ENCODE measurements at regions not wholly inside any gene's neighbourhood (a gene's known extent, or its start where the extent isn't known, plus 50 kb on each side); places are given as distances from the start of the nearest gene placed in this dataset.

- Mint-ChIP-seq H3K9me3 (no peaks in the 10 kb centered on the region), H3K27ac (no peak overlapping the region), H3K36me3 (no peaks in the 10 kb centered on the region), H3K27me3 (ENCODE audit: low read depth) (no peaks in the 10 kb centered on the region), H3K4me3 (no peak overlapping the region), H3K4me1 (peaks cover 15% of the 10 kb centered on the region)
- TF ChIP-seq ZBTB21 (CRISPR knock-in tag; IDR thresholded peaks at IDR 0.05; ENCODE audit: borderline replicate concordance) (no peak), HMGXB4 (CRISPR knock-in tag; IDR thresholded peaks at IDR 0.05) (no peak), EMX1 (CRISPR knock-in tag; IDR thresholded peaks at IDR 0.05) (no peak), FOXP1 (CRISPR knock-in tag; IDR thresholded peaks at IDR 0.05; ENCODE audit: borderline replicate concordance) (no peak), ZNF232 (CRISPR knock-in tag; IDR thresholded peaks at IDR 0.05) (no peak), ZNF121 (CRISPR knock-in tag; IDR thresholded peaks at IDR 0.05) (no peak), IRF2 (CRISPR knock-in tag; IDR thresholded peaks at IDR 0.05; ENCODE audit: borderline replicate concordance, low read depth) (no peak), ZSCAN18 (CRISPR knock-in tag; IDR thresholded peaks at IDR 0.05) (no peak), CTCF (IDR thresholded peaks at IDR 0.05) (no peak), PRRX2 (CRISPR knock-in tag; IDR thresholded peaks at IDR 0.05) (no peak)
- TF ChIP-seq, protein P1, sequence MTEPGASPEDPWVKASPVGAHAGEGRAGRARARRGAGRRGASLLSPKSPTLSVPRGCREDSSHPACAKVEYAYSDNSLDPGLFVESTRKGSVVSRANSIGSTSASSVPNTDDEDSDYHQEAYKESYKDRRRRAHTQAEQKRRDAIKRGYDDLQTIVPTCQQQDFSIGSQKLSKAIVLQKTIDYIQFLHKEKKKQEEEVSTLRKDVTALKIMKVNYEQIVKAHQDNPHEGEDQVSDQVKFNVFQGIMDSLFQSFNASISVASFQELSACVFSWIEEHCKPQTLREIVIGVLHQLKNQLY (CRISPR knock-in tag; IDR thresholded peaks at IDR 0.05) = no peak
- TF ChIP-seq, protein P2, sequence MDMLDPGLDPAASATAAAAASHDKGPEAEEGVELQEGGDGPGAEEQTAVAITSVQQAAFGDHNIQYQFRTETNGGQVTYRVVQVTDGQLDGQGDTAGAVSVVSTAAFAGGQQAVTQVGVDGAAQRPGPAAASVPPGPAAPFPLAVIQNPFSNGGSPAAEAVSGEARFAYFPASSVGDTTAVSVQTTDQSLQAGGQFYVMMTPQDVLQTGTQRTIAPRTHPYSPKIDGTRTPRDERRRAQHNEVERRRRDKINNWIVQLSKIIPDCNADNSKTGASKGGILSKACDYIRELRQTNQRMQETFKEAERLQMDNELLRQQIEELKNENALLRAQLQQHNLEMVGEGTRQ (CRISPR knock-in tag; IDR thresholded peaks at IDR 0.05) = no peak
- ATAC-seq (no peak), DNase-seq (ENCODE audit: low spot score) (no peak)
- CTCF ChIA-PET = interaction anchor here (0.6 to 3.5 kb wide), 49 partner anchors 8 to 351 kb away, joined by 3 to 58 read pairs (median 5); no protein-coding TSS in a partner anchor
- POLR2A ChIA-PET = no interaction called here
Observed at GRCh38 chr18:76657911-76658470, 162.9 kb upstream of the ZNF516 start.

- no peak for DNase-seq (ENCODE audit: low spot score)
- CTCF ChIA-PET = interaction anchor here (0.6 to 3.5 kb wide), 17 partner anchors 10 to 276 kb away, joined by 3 to 58 read pairs (median 8); partner anchors contain the start of gene ZNF516
- Mint-ChIP-seq H3K9me3 (no peaks in the 10 kb centered on the region), H3K4me3 (no peak overlapping the region), H3K36me3 (no peaks in the 10 kb centered on the region), H3K27me3 (ENCODE audit: low read depth) (no peaks in the 10 kb centered on the region), H3K27ac (no peak overlapping the region), H3K4me1 (peaks cover 15% of the 10 kb centered on the region)
- ATAC-seq = peak; percentile 29; the same call in 1 of the 2 replicates
- POLR2A ChIA-PET = interaction anchor here (0.5 to 0.7 kb wide), 2 partner anchors 22 to 46 kb away, joined by 3 read pairs; no protein-coding TSS in a partner anchor
- TF ChIP-seq MXD4 (CRISPR knock-in tag; IDR thresholded peaks at IDR 0.05; ENCODE audit: borderline replicate concordance) = no peak
- TF ChIP-seq, protein P3, sequence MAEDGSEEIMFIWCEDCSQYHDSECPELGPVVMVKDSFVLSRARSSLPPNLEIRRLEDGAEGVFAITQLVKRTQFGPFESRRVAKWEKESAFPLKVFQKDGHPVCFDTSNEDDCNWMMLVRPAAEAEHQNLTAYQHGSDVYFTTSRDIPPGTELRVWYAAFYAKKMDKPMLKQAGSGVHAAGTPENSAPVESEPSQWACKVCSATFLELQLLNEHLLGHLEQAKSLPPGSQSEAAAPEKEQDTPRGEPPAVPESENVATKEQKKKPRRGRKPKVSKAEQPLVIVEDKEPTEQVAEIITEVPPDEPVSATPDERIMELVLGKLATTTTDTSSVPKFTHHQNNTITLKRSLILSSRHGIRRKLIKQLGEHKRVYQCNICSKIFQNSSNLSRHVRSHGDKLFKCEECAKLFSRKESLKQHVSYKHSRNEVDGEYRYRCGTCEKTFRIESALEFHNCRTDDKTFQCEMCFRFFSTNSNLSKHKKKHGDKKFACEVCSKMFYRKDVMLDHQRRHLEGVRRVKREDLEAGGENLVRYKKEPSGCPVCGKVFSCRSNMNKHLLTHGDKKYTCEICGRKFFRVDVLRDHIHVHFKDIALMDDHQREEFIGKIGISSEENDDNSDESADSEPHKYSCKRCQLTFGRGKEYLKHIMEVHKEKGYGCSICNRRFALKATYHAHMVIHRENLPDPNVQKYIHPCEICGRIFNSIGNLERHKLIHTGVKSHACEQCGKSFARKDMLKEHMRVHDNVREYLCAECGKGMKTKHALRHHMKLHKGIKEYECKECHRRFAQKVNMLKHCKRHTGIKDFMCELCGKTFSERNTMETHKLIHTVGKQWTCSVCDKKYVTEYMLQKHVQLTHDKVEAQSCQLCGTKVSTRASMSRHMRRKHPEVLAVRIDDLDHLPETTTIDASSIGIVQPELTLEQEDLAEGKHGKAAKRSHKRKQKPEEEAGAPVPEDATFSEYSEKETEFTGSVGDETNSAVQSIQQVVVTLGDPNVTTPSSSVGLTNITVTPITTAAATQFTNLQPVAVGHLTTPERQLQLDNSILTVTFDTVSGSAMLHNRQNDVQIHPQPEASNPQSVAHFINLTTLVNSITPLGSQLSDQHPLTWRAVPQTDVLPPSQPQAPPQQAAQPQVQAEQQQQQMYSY (CRISPR knock-in tag; IDR thresholded peaks at IDR 0.05) = no peak
- TF ChIP-seq NR1H2 (CRISPR knock-in tag; IDR thresholded peaks at IDR 0.05) = no peak
- no peak for TF ChIP-seq KAT7 (CRISPR knock-in tag; IDR thresholded peaks at IDR 0.05; ENCODE audit: borderline replicate concordance)
- TF ChIP-seq SMAD4 (CRISPR knock-in tag; IDR thresholded peaks at IDR 0.05) = no peak
- TF ChIP-seq FOXP1 (CRISPR knock-in tag; IDR thresholded peaks at IDR 0.05; ENCODE audit: borderline replicate concordance) = no peak
- TF ChIP-seq GRHL2 (CRISPR knock-in tag; IDR thresholded peaks at IDR 0.05; ENCODE audit: insufficient replicate concordance, severe bottlenecking) = no peak
Observed at GRCh38 chr18:76656925-76657827, 162.1 kb upstream of the ZNF516 start.
